ENCODE measurements at regions not wholly inside any gene's neighbourhood (a gene's known extent, or its start where the extent isn't known, plus 50 kb on each side); places are given as distances from the start of the nearest gene placed in this dataset.

- TF ChIP-seq, protein P1, sequence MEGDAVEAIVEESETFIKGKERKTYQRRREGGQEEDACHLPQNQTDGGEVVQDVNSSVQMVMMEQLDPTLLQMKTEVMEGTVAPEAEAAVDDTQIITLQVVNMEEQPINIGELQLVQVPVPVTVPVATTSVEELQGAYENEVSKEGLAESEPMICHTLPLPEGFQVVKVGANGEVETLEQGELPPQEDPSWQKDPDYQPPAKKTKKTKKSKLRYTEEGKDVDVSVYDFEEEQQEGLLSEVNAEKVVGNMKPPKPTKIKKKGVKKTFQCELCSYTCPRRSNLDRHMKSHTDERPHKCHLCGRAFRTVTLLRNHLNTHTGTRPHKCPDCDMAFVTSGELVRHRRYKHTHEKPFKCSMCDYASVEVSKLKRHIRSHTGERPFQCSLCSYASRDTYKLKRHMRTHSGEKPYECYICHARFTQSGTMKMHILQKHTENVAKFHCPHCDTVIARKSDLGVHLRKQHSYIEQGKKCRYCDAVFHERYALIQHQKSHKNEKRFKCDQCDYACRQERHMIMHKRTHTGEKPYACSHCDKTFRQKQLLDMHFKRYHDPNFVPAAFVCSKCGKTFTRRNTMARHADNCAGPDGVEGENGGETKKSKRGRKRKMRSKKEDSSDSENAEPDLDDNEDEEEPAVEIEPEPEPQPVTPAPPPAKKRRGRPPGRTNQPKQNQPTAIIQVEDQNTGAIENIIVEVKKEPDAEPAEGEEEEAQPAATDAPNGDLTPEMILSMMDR (IDR thresholded peaks at IDR 0.05), result no peak
- no peak for TF ChIP-seq POLR2A (IDR thresholded peaks at IDR 0.05)
These were observed 669.6 kb downstream of the PCDH18 start for GRCh38 chr4:136862653-136863052.
